ENCODE measurements at regions not wholly inside any gene's neighbourhood (a gene's known extent, or its start where the extent isn't known, plus 50 kb on each side); places are given as distances from the start of the nearest gene placed in this dataset.

DNA sequence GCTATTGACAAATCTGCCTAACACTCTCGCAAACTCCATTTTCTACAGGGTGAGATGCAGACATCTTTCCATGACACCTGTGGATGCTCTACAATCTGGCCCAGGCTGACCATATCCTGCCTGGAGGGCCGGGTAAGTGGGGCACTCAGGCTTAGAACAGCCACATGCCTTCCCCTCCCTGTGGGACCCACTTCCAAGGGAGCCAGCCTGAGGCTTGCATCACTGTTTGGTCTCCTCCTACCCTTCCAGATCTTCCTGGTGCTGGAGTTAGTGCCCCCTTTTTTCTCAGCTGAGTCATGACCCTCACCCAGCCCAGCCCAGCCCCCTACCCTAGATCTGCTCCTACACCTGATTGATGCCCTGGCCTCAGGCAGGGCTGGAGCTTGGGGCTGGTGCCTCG, 62.0 kb upstream of the KCNK12 start:
- no peak for FAIRE-seq

DNA sequence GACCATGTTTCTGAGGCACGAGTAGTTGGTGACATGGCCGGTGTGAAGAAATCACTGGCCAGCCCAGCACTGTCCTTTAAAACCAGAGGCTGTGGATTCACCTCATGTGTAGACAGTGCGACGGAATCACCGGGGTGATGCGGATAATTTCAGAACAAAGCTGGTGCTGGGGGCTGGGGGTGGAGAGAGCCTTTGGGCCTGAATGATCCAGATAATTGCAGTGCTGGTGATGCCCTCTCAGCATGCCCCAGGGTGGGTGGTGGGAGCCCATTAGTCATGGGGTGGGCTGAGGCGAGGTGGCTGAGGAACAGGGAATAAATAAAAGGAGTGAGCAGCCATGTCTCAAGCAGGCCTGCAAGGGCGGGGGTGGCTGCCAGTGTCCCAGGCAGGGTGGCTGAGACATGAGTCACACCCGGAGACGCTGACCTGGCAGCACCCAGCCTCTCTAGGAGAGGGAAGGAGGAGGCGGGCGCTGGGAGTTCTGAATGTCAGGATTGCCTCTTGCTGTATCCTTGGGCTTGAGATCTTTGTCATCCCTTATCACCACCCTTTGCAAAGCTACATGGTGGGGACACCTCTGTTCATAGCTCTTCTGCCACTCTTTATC, 61.1 kb upstream of the KCNK12 start:
- Histone ChIP-seq H3K4me3 (ENCODE audit: low read depth, low read length) (no peak overlapping the region), H3K36me3 (ENCODE audit: control insufficient read depth, insufficient read depth, low read length) (no peaks in the 10 kb centered on the region), H3K27me3 (ENCODE audit: control insufficient read depth, insufficient read depth, low read length) (no peaks in the 10 kb centered on the region)
- TF ChIP-seq, protein P1, sequence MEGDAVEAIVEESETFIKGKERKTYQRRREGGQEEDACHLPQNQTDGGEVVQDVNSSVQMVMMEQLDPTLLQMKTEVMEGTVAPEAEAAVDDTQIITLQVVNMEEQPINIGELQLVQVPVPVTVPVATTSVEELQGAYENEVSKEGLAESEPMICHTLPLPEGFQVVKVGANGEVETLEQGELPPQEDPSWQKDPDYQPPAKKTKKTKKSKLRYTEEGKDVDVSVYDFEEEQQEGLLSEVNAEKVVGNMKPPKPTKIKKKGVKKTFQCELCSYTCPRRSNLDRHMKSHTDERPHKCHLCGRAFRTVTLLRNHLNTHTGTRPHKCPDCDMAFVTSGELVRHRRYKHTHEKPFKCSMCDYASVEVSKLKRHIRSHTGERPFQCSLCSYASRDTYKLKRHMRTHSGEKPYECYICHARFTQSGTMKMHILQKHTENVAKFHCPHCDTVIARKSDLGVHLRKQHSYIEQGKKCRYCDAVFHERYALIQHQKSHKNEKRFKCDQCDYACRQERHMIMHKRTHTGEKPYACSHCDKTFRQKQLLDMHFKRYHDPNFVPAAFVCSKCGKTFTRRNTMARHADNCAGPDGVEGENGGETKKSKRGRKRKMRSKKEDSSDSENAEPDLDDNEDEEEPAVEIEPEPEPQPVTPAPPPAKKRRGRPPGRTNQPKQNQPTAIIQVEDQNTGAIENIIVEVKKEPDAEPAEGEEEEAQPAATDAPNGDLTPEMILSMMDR (IDR thresholded peaks at IDR 0.05; ENCODE audit: insufficient read depth, low read length, severe bottlenecking) = no peak
- peak; percentile 78 for DNase-seq (ENCODE audit: low read depth)
- FAIRE-seq = no peak

More for the DNA sequence above, 62.0 kb upstream of the KCNK12 start:
- Histone ChIP-seq H3K4me3 (ENCODE audit: low read depth, low read length) (no peak overlapping the region), H3K27me3 (ENCODE audit: control insufficient read depth, insufficient read depth, low read length) (no peaks in the 10 kb centered on the region), H3K36me3 (ENCODE audit: control insufficient read depth, insufficient read depth, low read length) (no peaks in the 10 kb centered on the region)
- no peak for DNase-seq (ENCODE audit: low read depth)
- TF ChIP-seq, protein P1 (IDR thresholded peaks at IDR 0.05; ENCODE audit: insufficient read depth, low read length, severe bottlenecking) = no peak

DNA sequence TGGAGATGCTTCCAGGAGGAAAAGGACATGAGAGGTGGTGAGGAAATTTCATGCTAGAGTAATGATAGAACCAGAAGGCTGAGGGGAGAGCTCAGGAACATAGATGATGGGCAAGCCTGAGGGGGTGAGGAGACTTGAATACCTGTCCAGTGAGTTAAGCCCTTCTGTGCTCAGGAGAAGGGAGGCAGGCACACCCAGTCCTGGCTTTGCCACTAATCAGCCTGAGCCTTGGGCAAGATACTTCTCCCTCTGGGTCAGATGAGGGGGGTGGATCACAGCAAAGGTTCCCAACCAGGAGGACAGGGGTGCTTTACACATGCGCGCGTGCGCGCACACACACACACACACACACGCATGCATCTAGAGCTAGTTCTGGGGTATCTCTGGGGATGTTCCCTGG, 60.5 kb upstream of the KCNK12 start:
- DNase-seq (ENCODE audit: low read depth) = peak; percentile 51

GRCh38 chr2:47629501-47630460, 59.0 kb upstream of the KCNK12 start:
- DNase-seq (ENCODE audit: low read depth) (no peak), FAIRE-seq (no peak)
- H3K36me3 ChIP-seq (ENCODE audit: control insufficient read depth, insufficient read depth, low read length) = no peaks in the 10 kb centered on the region
- H3K4me3 ChIP-seq (ENCODE audit: low read depth, low read length) = no peak overlapping the region
- TF ChIP-seq, protein P1 (IDR thresholded peaks at IDR 0.05; ENCODE audit: insufficient read depth, low read length, severe bottlenecking) = no peak
- no peaks in the 10 kb centered on the region for H3K27me3 ChIP-seq (ENCODE audit: control insufficient read depth, insufficient read depth, low read length)

More for the DNA sequence above, 60.5 kb upstream of the KCNK12 start:
- no peaks in the 10 kb centered on the region for H3K36me3 ChIP-seq (ENCODE audit: control insufficient read depth, insufficient read depth, low read length)
- TF ChIP-seq, protein P1 (IDR thresholded peaks at IDR 0.05; ENCODE audit: insufficient read depth, low read length, severe bottlenecking) = no peak
- no peak for FAIRE-seq
- no peaks in the 10 kb centered on the region for H3K27me3 ChIP-seq (ENCODE audit: control insufficient read depth, insufficient read depth, low read length)
- no peak overlapping the region for H3K4me3 ChIP-seq (ENCODE audit: low read depth, low read length)

GRCh38 chr2:47628904-47629303, 58.1 kb upstream of the KCNK12 start:
- H3K36me3 ChIP-seq (ENCODE audit: control insufficient read depth, insufficient read depth, low read length) = no peaks in the 10 kb centered on the region
- DNase-seq (ENCODE audit: low read depth) (no peak), FAIRE-seq (no peak)
- no peak overlapping the region for H3K4me3 ChIP-seq (ENCODE audit: low read depth, low read length)
- no peaks in the 10 kb centered on the region for H3K27me3 ChIP-seq (ENCODE audit: control insufficient read depth, insufficient read depth, low read length)
- TF ChIP-seq, protein P1 (IDR thresholded peaks at IDR 0.05; ENCODE audit: insufficient read depth, low read length, severe bottlenecking) = no peak
